Posterior vena cava (tissue), 2 donors: ENCODE measurements at regions not wholly inside any gene's neighbourhood (a gene's known extent, or its start where the extent isn't known, plus 50 kb on each side); places are given as distances from the start of the nearest gene placed in this dataset.

ENCODE experiments used
- DNase-seq: peaks from one replicate; pipeline ENCODE4 v3.0.0-alpha.2; 2020; ENCODE audit warnings: low spot score
- intact Hi-C, 2 donors: fragments of 100-400 bp; cut with DNase I; formaldehyde crosslinking; loops; one replicate each; pipeline versions ENCODE4 v1.14.1 to v1.14.2; 2022 to 2023
- donor health status: DM: yes; HTN: yes; CAD: no.
- donor health status: DM: yes; HTN: yes; CAD: no.

DNA sequence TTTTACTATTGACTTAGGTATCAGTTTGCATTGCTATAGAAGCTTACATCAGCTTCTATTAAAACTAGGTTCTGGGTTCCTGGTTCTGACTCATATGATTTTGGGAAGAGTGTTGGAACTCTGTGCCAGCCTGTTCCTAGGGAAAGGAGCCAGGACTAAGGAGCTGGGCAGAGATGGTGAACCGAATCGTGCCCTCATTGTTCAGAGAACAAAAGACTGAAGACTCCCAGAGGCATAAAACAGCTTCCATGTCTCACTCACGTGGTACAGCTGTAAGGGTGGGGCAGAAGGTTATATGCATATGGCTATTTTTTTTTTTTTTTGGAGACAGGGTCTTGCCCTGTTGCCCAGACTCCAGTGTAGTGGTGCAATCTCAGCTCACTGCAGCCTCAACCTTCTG lies 89.1 kb upstream of the THBS2 start:
- intact Hi-C loops = no loop called here
- no peak for DNase-seq

DNA sequence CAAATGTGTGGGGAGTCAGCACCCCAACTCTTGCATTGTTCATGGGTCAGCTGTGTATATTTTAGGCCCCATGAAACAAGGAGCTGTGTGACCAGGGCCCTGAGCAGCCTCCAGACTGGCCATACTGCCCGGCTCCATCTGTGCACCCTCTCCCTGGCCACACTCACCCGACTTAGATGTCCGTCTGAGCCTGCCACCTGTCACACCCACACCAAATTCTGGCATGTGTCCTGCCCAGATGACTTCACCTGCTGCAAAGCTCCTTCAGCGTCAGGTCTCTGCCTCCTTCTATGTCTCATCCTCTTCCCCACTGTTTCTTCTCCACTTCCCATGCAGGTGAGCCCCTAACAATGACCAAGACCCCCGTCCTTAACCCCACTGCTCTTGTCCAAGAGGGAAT lies 88.1 kb upstream of the THBS2 start:
- intact Hi-C loops = no loop called here
- DNase-seq = no peak

DNA sequence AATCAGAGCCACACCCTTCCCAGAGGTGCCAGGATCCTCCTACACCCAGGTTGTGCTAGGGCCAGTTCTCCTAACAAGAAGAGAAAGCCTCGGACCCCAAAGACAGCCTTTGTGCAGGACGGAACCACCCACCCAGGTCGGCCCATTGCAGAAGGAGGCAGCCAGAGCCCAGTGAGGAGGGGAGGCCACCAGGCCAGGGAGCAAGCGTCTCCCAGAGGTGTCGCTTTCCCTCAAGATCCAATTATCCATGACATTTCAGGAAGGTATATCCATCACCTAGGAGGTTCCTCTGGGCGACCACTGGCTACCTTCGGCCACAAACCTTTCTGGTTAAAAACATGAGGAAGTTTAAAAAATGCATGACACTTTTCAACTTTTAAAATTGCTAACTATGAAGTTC lies 87.4 kb upstream of the THBS2 start:
- intact Hi-C loops = no loop called here
- DNase-seq = no peak

DNA sequence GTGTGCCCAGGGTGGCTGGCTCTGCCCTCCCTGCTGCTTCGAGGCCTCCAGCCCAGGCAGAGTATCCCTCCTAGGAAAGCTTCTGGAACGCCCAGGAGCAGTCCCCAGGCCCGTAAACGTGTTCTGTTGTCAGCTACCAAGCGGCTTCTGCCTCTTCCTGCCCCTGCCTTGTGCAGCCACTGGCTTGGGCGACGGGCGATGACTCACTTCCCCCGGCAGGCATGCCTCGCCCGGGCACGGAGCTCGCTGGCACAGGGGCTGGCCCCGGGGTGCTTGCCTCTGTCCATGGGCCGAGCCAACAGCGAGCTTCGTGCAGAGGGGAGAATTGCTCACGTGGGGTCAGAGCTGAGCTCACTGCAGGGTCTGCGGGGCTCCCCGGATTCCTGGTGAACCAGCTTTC lies 86.7 kb upstream of the THBS2 start:
- intact Hi-C loops = no loop called here
- DNase-seq = no peak

DNA sequence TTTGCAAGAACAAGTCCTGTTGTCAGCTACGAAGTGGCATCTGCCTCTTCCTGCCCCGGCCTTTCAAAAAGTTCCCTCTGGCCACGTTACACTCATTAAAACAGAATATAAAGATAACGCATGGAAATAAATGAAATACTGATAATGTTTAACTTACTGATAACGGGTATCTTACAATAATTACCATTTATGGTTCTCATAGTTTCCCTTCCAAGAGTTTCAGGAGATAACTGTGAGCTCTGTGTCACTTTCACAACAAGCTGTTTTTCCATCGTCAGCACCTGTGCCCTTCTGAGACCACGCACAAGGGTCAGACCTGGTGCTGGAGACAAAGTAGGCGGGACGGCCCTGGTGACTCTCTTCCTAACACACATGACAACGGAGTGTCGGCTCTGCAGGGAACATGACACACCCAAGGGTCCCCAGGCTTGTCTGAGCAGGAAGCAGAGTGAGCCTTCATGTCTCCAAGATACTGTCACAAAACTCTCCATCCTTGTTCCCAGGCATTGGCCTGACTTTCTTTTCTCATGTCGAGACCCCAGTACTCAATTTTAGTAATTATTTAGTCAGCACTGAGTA lies 86.2 kb upstream of the THBS2 start:
- intact Hi-C loops = no loop called here
- DNase-seq = no peak

DNA sequence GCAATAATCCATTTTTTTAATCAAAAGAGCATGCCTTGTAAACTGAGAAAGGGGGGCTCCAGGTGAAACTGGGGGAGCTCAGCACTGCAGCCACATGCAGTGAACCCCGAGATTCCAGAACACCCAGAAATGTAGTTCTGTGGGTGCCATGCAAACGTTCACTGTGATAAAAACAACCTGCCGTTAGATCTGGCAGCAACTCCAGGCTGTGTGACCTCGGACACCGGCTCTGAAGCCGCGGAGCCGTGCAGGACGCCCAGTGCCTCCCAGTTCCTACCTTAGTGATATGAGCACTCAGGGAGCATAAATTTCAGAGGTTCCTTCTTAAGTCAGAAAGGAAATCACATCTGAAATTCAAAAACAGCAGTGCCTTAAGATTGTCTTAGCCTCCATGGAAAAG lies 85.4 kb upstream of the THBS2 start:
- DNase-seq = peak; percentile 43
- intact Hi-C loops = no loop called here

DNA sequence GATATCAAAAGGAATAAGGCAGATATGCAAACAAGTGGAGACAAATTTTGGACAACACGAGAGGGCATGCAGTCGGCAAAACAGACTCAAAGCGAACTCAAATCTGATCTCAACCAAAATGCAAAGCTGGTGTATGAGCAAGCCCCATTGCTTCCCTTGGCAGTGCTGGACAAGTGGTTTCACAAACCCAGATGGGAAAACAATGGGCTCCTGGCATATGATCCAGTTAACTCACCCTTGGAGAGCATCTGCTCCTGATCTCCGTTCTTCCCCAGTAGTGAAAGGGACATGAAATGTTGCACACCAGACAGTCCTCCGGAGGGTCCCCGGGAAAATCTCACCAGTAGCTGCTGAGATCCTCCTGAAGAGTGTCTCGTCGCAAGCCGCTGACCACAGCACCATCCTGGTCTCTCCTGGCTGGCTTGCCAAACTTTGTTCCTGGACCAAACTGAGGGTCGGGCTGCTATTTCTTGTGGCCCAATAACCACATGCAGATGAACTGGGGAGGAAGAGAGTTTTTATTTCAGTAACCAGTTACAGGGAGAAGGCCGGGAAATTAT lies 84.3 kb upstream of the THBS2 start:
- intact Hi-C loops = no loop called here
- DNase-seq = peak; percentile 26

DNA sequence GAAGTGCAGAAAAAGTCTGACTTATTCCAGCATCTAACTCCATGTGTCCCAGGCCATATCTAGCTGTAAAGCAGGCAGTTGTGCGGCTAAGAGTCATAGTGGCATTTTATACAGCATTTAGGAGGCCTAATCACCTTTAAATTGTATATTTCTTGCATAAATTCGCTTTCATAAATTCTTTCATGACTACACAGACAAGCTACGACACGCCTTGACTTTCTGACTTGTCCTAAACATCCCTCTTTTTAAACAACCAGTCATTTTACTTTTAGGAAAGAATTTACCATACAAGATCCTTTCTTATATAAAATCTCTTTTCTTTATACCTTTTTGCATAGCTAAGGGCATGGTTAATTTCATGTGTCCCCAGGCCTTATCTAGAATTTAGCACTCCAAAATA lies 81.7 kb upstream of the THBS2 start:
- no peak for DNase-seq

DNA sequence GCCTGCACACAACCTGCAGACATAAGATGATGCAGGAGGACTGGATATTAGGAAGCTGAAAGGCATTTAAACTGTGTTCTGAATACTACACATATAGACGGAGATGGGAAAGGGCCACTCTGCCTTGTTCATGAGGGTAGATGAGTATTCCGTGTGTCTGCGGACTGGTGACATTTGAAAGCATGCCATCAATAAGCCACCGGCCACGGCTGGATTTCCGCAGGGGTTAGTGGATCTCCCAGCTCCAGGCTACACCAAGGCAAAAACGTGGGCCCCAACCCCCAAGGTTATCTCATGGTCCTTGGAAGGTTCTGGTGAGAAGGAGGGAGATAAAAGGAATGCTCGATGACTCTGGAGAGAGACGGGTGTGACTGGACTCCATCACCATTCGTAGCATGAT lies 78.6 kb upstream of the THBS2 start:
- intact Hi-C loops = no loop called here
- peak; percentile 72 for DNase-seq

More for the DNA sequence above, 81.7 kb upstream of the THBS2 start:
- intact Hi-C loops = no loop called here

DNA sequence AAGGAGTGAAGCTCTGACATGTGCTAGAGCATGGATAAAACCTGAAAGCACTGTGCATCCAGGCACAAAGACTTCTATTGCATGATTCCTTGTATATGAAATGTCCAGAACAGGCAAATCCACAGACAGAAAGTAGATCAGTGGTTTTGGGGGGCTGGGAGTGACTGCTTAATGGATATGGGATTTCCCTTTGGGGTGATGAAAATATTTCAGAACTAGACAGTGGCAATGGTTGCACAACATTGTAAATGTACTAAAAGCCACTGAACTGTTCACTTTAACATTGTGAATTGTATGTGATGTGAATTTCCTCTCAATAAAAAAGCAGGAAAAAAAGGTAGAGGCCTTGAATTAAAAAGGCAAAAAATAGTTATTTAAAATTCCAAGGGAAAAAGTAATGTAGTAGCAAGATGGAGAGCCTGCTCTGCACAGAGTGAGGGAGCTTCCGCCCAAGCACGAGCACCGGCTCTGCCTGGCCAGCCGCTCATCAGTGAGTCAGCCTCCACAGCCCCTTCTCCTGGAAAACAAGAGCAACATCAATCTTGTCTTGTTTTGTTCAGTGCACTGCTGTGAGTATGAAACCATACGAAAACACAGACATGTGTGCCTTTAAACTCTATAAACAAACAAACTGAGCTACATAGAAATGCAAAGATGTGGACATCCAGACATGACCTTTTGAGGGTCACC lies 74.6 kb upstream of the THBS2 start:
- DNase-seq = peak; percentile 76
- intact Hi-C loops = loop anchor here in 1 of 2 donors (10.0 kb wide), 1 partner anchor 263 kb away; no protein-coding TSS in a partner anchor

DNA sequence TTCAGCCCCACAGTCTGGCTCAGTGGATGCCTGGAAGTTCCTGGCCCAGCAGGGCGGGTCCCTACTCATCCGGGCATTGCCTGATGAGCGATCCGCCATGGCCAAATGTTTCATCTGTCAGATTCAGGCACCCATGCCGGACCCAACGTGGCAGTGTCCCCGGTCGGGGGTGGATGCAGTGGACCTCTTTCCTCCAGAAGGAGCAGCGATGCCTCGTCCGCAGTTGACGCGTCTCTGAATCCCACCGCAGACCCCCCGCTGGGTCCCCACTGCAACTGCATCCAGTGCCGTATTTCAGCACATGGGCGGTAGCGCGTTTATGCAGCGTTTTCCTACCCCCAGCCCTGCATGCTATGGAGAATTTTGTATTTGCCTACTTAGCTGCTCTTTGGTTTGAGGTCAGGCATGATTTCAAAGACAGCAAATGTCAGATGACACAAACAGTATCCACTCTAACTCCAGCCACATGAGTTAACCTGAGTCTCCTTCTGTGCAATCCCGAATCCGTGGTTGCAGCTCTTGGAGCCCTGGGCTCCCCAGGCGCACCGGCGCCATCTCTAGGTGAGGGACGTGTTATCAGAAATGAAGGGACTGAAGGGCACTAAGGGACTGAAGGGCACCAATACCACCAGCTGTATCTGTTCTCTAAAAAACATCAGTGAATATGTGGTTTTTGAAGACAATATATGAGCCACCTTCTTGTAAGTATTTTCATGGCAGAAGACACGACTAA lies 72.6 kb upstream of the THBS2 start:
- intact Hi-C loops = loop anchor here in 1 of 2 donors (10.0 kb wide), 1 partner anchor 261 kb away; no protein-coding TSS in a partner anchor
- DNase-seq = peak; percentile 79

DNA sequence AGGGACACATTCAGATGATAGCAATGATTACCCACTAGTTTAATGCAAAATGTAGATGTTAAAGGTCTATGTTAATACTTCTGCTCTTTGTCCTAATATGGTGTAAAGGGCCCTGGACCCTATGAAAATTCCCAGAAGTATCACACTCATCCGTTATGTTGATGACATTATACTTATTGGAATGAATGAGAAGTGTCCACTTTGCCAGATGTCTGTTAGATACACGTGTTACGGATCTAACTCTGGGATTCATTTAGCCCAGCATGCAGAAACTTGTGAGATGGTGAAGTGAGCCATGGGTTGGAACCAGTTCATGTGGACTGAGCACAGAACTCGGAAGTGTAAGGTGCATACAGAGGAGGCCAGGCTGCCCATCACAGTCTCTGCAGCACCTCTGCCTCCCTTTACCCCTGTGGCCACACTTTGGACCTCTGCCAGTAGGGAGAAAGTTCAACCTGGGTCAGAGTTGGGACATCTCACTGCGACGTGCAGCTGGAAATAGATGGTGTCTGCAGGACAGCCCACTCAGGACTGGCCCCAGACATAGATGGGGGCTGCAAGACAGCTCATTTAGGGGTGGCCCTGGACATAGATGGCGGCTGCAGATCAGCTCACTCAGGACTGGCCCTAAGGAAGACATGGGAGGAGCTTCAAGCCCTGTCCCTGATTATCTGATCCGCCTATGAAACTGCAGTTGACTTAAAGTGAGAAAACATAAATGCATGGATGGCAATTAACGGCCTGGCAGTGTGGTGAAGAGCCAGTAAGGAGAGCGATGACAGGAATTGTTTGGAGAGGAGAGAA lies 71.2 kb upstream of the THBS2 start:
- peak; percentile 75 for DNase-seq
- intact Hi-C loops = loop anchor here in 1 of 2 donors (10.0 kb wide), 1 partner anchor 260 kb away; no protein-coding TSS in a partner anchor

DNA sequence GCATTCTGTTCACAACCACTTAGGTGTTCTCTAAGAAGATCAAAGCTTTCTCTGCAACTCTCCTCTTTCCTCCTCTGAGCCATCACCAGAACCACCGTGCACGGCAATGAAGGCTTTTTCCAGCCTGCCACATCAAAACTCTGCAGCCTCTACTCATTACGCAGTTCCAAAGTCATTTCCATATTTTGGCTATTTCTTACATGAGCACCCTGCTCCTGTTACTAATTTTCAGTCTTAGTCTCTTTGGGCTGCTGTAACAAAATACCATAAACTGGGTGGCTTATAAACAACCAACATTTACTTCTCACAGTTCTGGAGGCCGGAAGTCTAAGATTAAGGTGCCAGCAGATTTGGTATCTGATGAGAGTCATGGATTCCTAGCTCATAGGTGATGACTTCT lies 70.4 kb upstream of the THBS2 start:
- intact Hi-C loops = loop anchor here in 1 of 2 donors (10.0 kb wide), 1 partner anchor 259 kb away; no protein-coding TSS in a partner anchor
- DNase-seq = no peak

DNA sequence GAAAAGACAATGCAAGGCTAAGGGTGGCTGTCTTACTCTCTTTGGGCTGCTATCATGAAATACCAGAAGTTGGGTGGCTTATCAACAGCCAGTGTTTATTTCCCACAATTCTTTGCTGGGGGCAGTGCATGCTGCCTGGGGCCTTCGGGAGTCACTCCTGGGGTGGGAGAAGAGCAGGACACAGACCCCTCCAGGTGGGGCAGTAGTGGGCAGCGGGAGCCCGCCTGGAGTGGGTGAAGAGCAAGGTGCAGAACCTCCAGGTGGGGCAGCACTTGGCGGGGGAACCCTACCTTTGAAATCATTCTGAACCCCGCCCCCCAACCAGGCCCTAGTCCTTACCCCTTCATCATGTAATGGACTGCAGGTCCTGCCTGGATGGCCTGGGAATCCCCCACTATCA lies 69.6 kb upstream of the THBS2 start:
- intact Hi-C loops = loop anchor here in 1 of 2 donors (10.0 kb wide), 1 partner anchor 258 kb away; no protein-coding TSS in a partner anchor
- peak; percentile 43 for DNase-seq

DNA sequence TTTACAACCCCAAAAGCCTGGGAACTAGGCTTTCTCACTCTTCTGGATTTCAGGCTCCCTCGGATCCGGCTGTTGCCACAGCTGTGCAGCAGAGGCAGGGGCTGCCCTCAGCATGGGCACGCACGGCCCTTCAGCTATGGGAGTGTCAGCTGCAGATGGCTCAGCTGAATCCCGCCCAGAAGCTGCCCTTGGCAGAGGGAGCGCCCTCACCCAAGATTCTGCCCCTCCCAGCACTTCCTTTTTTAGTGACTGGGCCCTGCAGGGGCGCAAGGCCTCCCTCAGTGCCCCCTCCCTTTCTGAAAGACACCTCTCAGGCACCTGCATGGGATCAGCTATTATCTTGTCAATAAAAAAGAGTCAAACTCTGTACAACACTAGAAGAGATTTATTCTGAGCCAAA lies 67.9 kb upstream of the THBS2 start:
- intact Hi-C loops = loop anchor here in 1 of 2 donors (10.0 kb wide), 1 partner anchor 257 kb away; no protein-coding TSS in a partner anchor
- DNase-seq = peak; percentile 32

DNA sequence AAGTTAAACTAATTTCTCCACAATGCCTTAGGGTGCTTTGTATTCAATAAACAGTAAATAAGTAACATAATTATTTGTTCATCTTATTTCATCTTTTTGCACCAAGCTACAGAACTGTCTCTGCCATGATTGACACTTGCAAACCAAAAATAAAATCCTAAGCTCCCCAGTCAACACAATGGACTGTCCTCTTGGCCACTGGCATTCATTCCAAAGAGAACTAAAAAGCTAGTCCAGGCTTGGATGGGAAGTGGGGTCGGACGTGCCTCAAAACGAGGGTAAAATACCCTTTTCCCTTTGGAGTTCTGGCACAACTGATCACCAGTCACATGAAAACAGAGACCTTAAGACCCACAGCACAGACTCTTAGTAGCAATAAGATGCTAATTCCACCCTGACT lies 66.4 kb upstream of the THBS2 start:
- no peak for DNase-seq
- intact Hi-C loops = loop anchor here in 1 of 2 donors (10.0 kb wide), 1 partner anchor 255 kb away; no protein-coding TSS in a partner anchor

DNA sequence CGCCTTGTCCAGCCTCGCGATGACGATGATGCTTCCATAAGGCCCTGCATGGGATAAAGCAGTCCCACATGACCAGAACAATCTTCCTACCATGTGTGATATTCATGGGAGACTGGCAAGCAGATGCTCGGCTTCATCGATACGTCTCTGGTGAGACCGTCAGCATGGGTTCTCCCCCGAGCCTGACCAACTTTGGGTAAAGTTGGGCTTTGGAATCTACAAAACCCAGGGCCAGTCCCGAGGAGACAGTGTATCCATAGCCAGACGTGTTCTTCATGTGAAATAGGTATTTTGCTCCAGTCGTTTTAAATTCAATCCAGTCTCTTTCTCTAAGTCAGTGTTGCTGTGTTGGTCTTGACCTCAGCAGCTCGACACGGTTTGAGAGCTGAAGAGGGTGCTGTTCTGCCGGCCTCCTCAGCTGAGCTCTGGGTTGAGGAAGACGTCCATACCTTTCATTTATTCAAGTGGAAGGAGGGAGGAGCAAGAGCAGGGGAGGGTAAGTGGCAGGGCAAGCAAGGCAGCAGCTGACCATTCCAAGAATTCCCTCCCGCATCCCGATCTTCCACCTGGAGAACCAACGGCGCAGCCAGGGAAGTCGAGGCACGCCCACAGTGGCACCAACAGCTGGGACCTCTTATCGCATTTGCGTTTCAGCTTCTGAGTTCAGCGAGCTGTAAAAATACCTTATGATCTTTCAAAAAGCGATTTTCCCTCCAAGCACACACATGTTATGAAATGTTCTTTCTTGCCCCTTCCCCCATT lies 64.0 kb upstream of the THBS2 start:
- intact Hi-C loops = no loop called here
- peak; percentile 53 for DNase-seq

DNA sequence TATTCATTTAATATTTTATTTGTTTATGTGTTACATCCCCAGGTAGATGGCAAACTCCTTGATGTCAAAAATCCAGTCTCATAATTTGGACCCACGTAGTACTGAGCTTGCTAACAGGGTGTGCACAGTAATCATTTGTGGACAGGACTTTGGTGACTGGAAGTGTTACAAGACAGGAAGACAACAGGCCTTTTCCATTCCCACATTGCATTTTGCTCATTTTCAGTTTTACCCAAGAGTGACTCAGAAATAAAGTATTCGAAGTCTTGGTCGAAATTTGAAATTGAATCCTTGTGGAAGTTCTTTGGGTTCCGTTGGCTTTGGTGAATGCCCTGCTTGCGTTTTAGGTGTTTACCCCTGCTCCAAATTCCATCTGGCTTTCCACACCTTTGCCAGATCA lies 63.0 kb upstream of the THBS2 start:
- intact Hi-C loops = no loop called here
- no peak for DNase-seq
